ENCODE measurements at regions not wholly inside any gene's neighbourhood (a gene's known extent, or its start where the extent isn't known, plus 50 kb on each side); places are given as distances from the start of the nearest gene placed in this dataset.
A peak's percentile ranks its signal among the peaks of the same experiment; 100 is the strongest.

- H3K27ac ChIP-seq (ENCODE audit: low read depth in 2 of 2, low read length in 2 of 2), result peak overlapping the region in 1 of 2 donors; percentile 59
Observed at GRCh38 chr11:119910051-119910450, 181.1 kb upstream of the NECTIN1 start.

GRCh38 chr11:119909495-119909894 lies 180.5 kb upstream of the NECTIN1 start:
- H3K27ac ChIP-seq (ENCODE audit: low read depth in 2 of 2, low read length in 2 of 2), result peak overlapping the region; percentile 29 to 59
- H3K9me3 ChIP-seq (ENCODE audit: control insufficient read depth in 2 of 2, low read length in 2 of 2), result no peaks in the 10 kb centered on the region
- H3K27me3 ChIP-seq (ENCODE audit: control insufficient read depth in 2 of 2, insufficient read depth in 2 of 2, low read length in 2 of 2), result no peaks in the 10 kb centered on the region
- H3K4me3 ChIP-seq (ENCODE audit: low read length in 2 of 2), result no peak overlapping the region
- no peak overlapping the region for H3K9ac ChIP-seq (ENCODE audit: low read depth in 1 of 2, low read length in 2 of 2)
- peaks cover 0 to 2% of the 10 kb centered on the region in 2 donors for H3K36me3 ChIP-seq (ENCODE audit: control insufficient read depth in 2 of 2, insufficient read depth in 2 of 2, low read length in 2 of 2)
- peaks cover 32 to 54% of the 10 kb centered on the region in 2 donors for H3K4me1 ChIP-seq (ENCODE audit: control insufficient read depth in 2 of 2, insufficient read depth in 2 of 2, low read length in 2 of 2)

More at GRCh38 chr11:119910051-119910450, 181.1 kb upstream of the NECTIN1 start:
- H3K9ac ChIP-seq (ENCODE audit: low read depth in 1 of 2, low read length in 2 of 2), result no peak overlapping the region
- no peak overlapping the region for H3K4me3 ChIP-seq (ENCODE audit: low read length in 2 of 2)
- no peaks in the 10 kb centered on the region for H3K9me3 ChIP-seq (ENCODE audit: control insufficient read depth in 2 of 2, low read length in 2 of 2)
- peaks cover 27 to 49% of the 10 kb centered on the region in 2 donors for H3K4me1 ChIP-seq (ENCODE audit: control insufficient read depth in 2 of 2, insufficient read depth in 2 of 2, low read length in 2 of 2)
- peaks cover 2 to 3% of the 10 kb centered on the region in 2 donors for H3K36me3 ChIP-seq (ENCODE audit: control insufficient read depth in 2 of 2, insufficient read depth in 2 of 2, low read length in 2 of 2)
- no peaks in the 10 kb centered on the region for H3K27me3 ChIP-seq (ENCODE audit: control insufficient read depth in 2 of 2, insufficient read depth in 2 of 2, low read length in 2 of 2)

GRCh38 chr11:119909077-119909476 lies 180.1 kb upstream of the NECTIN1 start:
- Histone ChIP-seq H3K27me3 (ENCODE audit: control insufficient read depth in 2 of 2, insufficient read depth in 2 of 2, low read length in 2 of 2) (no peaks in the 10 kb centered on the region), H3K36me3 (ENCODE audit: control insufficient read depth in 2 of 2, insufficient read depth in 2 of 2, low read length in 2 of 2) (peaks cover 0 to 2% of the 10 kb centered on the region in 2 donors), H3K4me3 (ENCODE audit: low read length in 2 of 2) (no peak overlapping the region), H3K9me3 (ENCODE audit: control insufficient read depth in 2 of 2, low read length in 2 of 2) (no peaks in the 10 kb centered on the region), H3K27ac (ENCODE audit: low read depth in 2 of 2, low read length in 2 of 2) (peak overlapping the region in 1 of 2 donors; percentile 50), H3K4me1 (ENCODE audit: control insufficient read depth in 2 of 2, insufficient read depth in 2 of 2, low read length in 2 of 2) (peaks cover 35 to 58% of the 10 kb centered on the region in 2 donors), H3K9ac (ENCODE audit: low read depth in 1 of 2, low read length in 2 of 2) (no peak overlapping the region)

GRCh38 chr11:119908573-119908904 lies 179.5 kb upstream of the NECTIN1 start:
- Histone ChIP-seq H3K36me3 (ENCODE audit: control insufficient read depth in 2 of 2, insufficient read depth in 2 of 2, low read length in 2 of 2) (peaks cover 0 to 2% of the 10 kb centered on the region in 2 donors), H3K9me3 (ENCODE audit: control insufficient read depth in 2 of 2, low read length in 2 of 2) (no peaks in the 10 kb centered on the region), H3K4me1 (ENCODE audit: control insufficient read depth in 2 of 2, insufficient read depth in 2 of 2, low read length in 2 of 2) (peaks cover 40 to 64% of the 10 kb centered on the region in 2 donors), H3K27ac (ENCODE audit: low read depth in 2 of 2, low read length in 2 of 2) (peak overlapping the region; percentile 80 to 89), H3K27me3 (ENCODE audit: control insufficient read depth in 2 of 2, insufficient read depth in 2 of 2, low read length in 2 of 2) (no peaks in the 10 kb centered on the region), H3K9ac (ENCODE audit: low read depth in 1 of 2, low read length in 2 of 2) (no peak overlapping the region), H3K4me3 (ENCODE audit: low read length in 2 of 2) (no peak overlapping the region)

GRCh38 chr11:119907878-119908572 lies 179.0 kb upstream of the NECTIN1 start:
- peak overlapping the region; percentile 41 to 52 for H3K9ac ChIP-seq (ENCODE audit: low read depth in 1 of 2, low read length in 2 of 2)
- peaks cover 41 to 69% of the 10 kb centered on the region in 2 donors for H3K4me1 ChIP-seq (ENCODE audit: control insufficient read depth in 2 of 2, insufficient read depth in 2 of 2, low read length in 2 of 2)
- H3K9me3 ChIP-seq (ENCODE audit: control insufficient read depth in 2 of 2, low read length in 2 of 2), result no peaks in the 10 kb centered on the region
- peak overlapping the region; percentile 80 to 89 for H3K27ac ChIP-seq (ENCODE audit: low read depth in 2 of 2, low read length in 2 of 2)
- peak overlapping the region; percentile 47 to 60 for H3K4me3 ChIP-seq (ENCODE audit: low read length in 2 of 2)
- no peaks in the 10 kb centered on the region for H3K36me3 ChIP-seq (ENCODE audit: control insufficient read depth in 2 of 2, insufficient read depth in 2 of 2, low read length in 2 of 2)
- H3K27me3 ChIP-seq (ENCODE audit: control insufficient read depth in 2 of 2, insufficient read depth in 2 of 2, low read length in 2 of 2), result no peaks in the 10 kb centered on the region

- peaks cover 41 to 73% of the 10 kb centered on the region in 2 donors for H3K4me1 ChIP-seq (ENCODE audit: control insufficient read depth in 2 of 2, insufficient read depth in 2 of 2, low read length in 2 of 2)
- peak overlapping the region; percentile 80 to 89 for H3K27ac ChIP-seq (ENCODE audit: low read depth in 2 of 2, low read length in 2 of 2)
- H3K9me3 ChIP-seq (ENCODE audit: control insufficient read depth in 2 of 2, low read length in 2 of 2), result no peaks in the 10 kb centered on the region
- H3K27me3 ChIP-seq (ENCODE audit: control insufficient read depth in 2 of 2, insufficient read depth in 2 of 2, low read length in 2 of 2), result no peaks in the 10 kb centered on the region
- H3K36me3 ChIP-seq (ENCODE audit: control insufficient read depth in 2 of 2, insufficient read depth in 2 of 2, low read length in 2 of 2), result no peaks in the 10 kb centered on the region
- H3K9ac ChIP-seq (ENCODE audit: low read depth in 1 of 2, low read length in 2 of 2), result peak overlapping the region; percentile 41 to 57
- H3K4me3 ChIP-seq (ENCODE audit: low read length in 2 of 2), result peak overlapping the region; percentile 53 to 62
Observed at GRCh38 chr11:119907122-119907851, 178.3 kb upstream of the NECTIN1 start.

- H3K9me3 ChIP-seq (ENCODE audit: control insufficient read depth in 2 of 2, low read length in 2 of 2), result no peaks in the 10 kb centered on the region
- H3K36me3 ChIP-seq (ENCODE audit: control insufficient read depth in 2 of 2, insufficient read depth in 2 of 2, low read length in 2 of 2), result no peaks in the 10 kb centered on the region
- no peaks in the 10 kb centered on the region for H3K27me3 ChIP-seq (ENCODE audit: control insufficient read depth in 2 of 2, insufficient read depth in 2 of 2, low read length in 2 of 2)
- H3K4me1 ChIP-seq (ENCODE audit: control insufficient read depth in 2 of 2, insufficient read depth in 2 of 2, low read length in 2 of 2), result peaks cover 41 to 73% of the 10 kb centered on the region in 2 donors
- H3K27ac ChIP-seq (ENCODE audit: low read depth in 2 of 2, low read length in 2 of 2), result peak overlapping the region; percentile 80 to 89
- peak overlapping the region; percentile 53 to 62 for H3K4me3 ChIP-seq (ENCODE audit: low read length in 2 of 2)
- H3K9ac ChIP-seq (ENCODE audit: low read depth in 1 of 2, low read length in 2 of 2), result peak overlapping the region in 1 of 2 donors; percentile 57
Observed at GRCh38 chr11:119906376-119906775, 177.4 kb upstream of the NECTIN1 start.

GRCh38 chr11:119905162-119905561 lies 176.2 kb upstream of the NECTIN1 start:
- peak overlapping the region; percentile 66 to 89 for H3K27ac ChIP-seq (ENCODE audit: low read depth in 2 of 2, low read length in 2 of 2)
- H3K4me1 ChIP-seq (ENCODE audit: control insufficient read depth in 2 of 2, insufficient read depth in 2 of 2, low read length in 2 of 2), result peaks cover 34 to 66% of the 10 kb centered on the region in 2 donors
- peak overlapping the region; percentile 56 to 62 for H3K4me3 ChIP-seq (ENCODE audit: low read length in 2 of 2)
- H3K36me3 ChIP-seq (ENCODE audit: control insufficient read depth in 2 of 2, insufficient read depth in 2 of 2, low read length in 2 of 2), result no peaks in the 10 kb centered on the region
- H3K9me3 ChIP-seq (ENCODE audit: control insufficient read depth in 2 of 2, low read length in 2 of 2), result no peaks in the 10 kb centered on the region
- H3K27me3 ChIP-seq (ENCODE audit: control insufficient read depth in 2 of 2, insufficient read depth in 2 of 2, low read length in 2 of 2), result no peaks in the 10 kb centered on the region
- H3K9ac ChIP-seq (ENCODE audit: low read depth in 1 of 2, low read length in 2 of 2), result peak overlapping the region in 1 of 2 donors; percentile 20

GRCh38 chr11:119904531-119905035 lies 175.6 kb upstream of the NECTIN1 start:
- Histone ChIP-seq H3K27me3 (ENCODE audit: control insufficient read depth in 2 of 2, insufficient read depth in 2 of 2, low read length in 2 of 2) (no peaks in the 10 kb centered on the region), H3K27ac (ENCODE audit: low read depth in 2 of 2, low read length in 2 of 2) (peak overlapping the region; percentile 66 to 89), H3K4me1 (ENCODE audit: control insufficient read depth in 2 of 2, insufficient read depth in 2 of 2, low read length in 2 of 2) (peaks cover 32 to 60% of the 10 kb centered on the region in 2 donors), H3K36me3 (ENCODE audit: control insufficient read depth in 2 of 2, insufficient read depth in 2 of 2, low read length in 2 of 2) (no peaks in the 10 kb centered on the region), H3K4me3 (ENCODE audit: low read length in 2 of 2) (peak overlapping the region in 1 of 2 donors; percentile 62), H3K9me3 (ENCODE audit: control insufficient read depth in 2 of 2, low read length in 2 of 2) (no peaks in the 10 kb centered on the region), H3K9ac (ENCODE audit: low read depth in 1 of 2, low read length in 2 of 2) (no peak overlapping the region)

GRCh38 chr11:119903821-119904220 lies 174.8 kb upstream of the NECTIN1 start:
- no peak overlapping the region for H3K27ac ChIP-seq (ENCODE audit: low read depth in 2 of 2, low read length in 2 of 2)

More at GRCh38 chr11:119903821-119904220, 174.8 kb upstream of the NECTIN1 start:
- H3K27me3 ChIP-seq (ENCODE audit: control insufficient read depth in 2 of 2, insufficient read depth in 2 of 2, low read length in 2 of 2), result no peaks in the 10 kb centered on the region
- no peaks in the 10 kb centered on the region for H3K36me3 ChIP-seq (ENCODE audit: control insufficient read depth in 2 of 2, insufficient read depth in 2 of 2, low read length in 2 of 2)
- H3K9me3 ChIP-seq (ENCODE audit: control insufficient read depth in 2 of 2, low read length in 2 of 2), result no peaks in the 10 kb centered on the region
- no peak overlapping the region for H3K9ac ChIP-seq (ENCODE audit: low read depth in 1 of 2, low read length in 2 of 2)
- H3K4me3 ChIP-seq (ENCODE audit: low read length in 2 of 2), result peak overlapping the region in 1 of 2 donors; percentile 23
- peaks cover 24 to 55% of the 10 kb centered on the region in 2 donors for H3K4me1 ChIP-seq (ENCODE audit: control insufficient read depth in 2 of 2, insufficient read depth in 2 of 2, low read length in 2 of 2)

All from mucosa of rectum (tissue), 2 donors.